NCI-H187 (cell line): ENCODE measurements at regions not wholly inside any gene's neighbourhood (a gene's known extent, or its start where the extent isn't known, plus 50 kb on each side); places are given as distances from the start of the nearest gene placed in this dataset.
A peak's percentile ranks its signal among the peaks of the same experiment; 100 is the strongest.
"Not testable (repeated sequence)": the region's sequence is repeated elsewhere in the genome, so short reads cannot be mapped to it uniquely, and the experiment has no call there.

Experiments
- DNase-seq, 2 experiments: peaks; one replicate each; lab custom pipeline; 2025; lab: John Stamatoyannopoulos, UW

DNA sequence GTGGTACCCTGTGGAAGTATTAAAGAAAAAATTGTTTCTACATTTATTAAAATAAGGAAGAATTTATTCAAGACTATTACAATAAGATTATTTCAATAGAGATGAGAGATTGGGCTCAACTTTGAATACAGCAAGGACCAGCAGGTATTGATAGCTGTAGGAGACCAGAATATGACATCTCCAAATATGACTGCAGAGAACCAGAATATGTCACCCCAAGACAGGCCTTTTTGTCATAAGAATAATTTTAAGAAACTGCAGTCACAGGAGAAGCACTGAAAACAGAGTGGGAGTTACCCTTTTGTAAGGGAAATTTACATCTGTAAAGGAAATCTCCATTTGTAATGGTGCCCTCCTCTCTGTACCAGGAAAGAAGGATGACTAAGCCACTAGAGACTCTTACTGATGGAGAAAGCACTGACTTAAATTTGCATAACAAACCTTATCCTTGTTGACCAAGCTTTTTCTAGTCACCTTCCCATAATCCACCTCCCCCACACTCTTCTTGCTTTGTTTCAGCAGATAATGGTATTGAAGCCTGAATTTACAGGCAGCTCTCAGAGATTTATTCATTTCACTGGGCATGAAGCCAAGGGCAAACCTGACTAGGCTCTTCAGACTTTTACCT lies 145.1 kb upstream of the RMP24 start:
- peak in 1 of 2 experiments; percentile 12 for DNase-seq

DNA sequence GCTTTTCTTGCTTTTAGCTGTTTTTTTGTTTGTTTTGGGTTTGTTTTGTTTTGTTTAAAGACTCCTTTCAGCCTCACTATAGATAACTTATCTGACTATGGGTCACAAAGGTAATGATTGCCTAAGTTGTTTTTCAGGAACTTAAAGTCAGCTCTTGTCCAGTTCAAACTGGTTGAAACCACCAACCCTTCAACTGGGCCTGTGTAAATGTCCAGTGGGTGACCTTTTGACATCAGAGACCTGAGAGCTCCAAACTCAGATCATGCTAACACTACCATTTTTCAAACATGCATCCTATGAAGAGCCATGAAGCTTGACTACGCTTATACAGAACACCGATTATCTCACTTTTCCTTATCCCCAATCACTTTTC lies 144.6 kb upstream of the RMP24 start:
- DNase-seq: no peak

DNA sequence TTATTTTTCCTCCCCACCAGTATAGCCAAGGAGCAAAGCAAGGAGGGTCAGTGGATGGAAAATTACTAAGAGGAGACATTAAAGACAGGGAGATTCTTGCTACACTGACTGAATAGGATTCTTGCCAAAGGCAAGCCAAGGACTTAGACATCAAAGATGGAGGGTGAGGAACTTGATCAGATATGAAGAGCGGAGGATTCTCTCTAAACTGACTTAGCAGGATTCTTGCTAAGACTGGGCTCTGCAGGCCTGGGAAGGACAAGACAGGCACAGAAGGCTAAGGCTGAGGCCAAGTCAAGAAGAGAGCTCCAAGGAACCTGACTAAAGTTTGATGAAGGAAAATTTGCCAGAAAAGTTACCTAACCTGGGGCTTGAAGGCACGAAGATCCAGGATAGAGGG lies 143.9 kb upstream of the RMP24 start:
- no peak for DNase-seq

DNA sequence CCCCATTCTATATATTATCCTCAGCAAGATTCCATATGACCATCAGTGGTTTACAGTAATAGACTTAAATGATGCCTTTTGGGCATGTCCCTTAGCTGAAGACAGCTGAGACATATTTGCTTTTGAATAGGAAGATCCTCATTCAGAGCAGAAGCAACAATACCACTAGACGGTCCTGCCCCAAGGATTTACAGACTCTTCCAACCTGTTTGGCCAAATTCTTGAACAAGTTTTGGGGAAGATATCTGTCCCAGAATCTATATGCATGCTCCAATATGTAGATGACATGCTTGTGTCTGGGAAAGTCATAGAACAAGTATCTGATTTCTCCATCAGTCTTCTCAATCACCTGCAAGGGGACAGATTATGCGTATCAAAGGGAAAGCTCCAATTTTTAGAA lies 137.1 kb upstream of the RMP24 start:
- no peak for DNase-seq

DNA sequence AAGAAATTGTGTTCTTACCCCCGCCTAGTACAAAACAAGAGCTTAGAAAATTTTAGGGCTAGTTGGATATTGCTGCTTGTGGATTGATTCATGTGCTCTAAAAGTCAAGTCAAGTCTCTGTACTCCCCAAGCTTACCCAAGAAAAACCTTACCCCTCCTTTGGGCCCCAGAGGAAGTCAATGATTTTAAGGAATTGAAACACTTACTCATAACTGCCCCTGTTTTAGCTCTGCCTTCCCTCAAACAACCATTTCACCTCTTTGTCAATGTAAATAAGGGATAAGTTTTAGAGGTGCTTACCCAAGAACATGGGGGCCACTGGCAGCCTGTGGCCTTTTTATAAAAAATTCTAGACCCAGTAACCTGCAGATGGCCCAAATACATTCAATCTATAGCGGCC lies 136.6 kb upstream of the RMP24 start:
- no peak for DNase-seq

DNA sequence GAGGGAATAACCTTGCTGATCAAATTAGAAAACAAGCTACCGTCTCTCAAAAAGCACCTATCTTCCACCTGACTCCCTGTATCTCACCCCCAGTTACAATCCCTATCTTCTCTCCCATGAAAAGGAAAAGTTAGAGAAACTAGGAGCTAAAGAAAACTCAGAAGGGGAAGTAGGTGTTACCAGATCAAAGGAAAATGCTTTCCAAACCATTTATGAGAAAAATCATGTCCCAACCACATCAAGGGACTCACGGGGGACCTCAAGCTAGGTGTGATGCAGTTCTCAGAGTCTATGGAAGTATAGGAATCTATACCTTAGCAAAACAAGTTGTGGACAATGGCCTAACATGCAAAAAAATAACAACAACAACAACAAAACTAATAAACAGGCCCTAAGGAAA lies 135.5 kb upstream of the RMP24 start:
- DNase-seq: no peak

DNA sequence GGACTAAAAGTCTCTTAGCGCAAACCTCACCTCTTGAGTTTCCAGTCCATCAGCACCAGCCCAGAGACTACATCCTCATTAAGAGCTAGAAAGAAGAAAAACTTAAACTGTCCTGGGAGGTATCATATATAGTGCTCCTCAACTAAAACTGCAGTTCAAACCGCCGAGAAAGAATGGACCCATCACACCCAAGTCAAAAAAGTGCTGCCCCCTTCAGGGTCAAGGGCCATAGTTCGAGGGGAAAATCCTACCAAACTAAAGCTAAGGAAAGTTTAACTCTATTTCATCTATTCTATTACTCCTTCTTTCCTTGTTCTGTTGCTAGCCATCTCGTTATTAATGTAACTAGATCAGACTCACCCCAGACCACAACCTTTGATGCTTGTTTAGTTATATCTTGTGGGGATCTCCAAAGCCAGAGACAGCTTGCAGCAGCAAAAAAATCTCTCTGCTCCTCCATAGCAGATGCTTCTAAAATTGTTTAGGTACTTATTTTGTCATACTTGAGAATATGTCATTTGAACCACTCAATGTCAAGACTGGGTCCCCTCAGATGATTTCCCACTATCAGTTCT lies 134.5 kb upstream of the RMP24 start:
- DNase-seq: no peak

DNA sequence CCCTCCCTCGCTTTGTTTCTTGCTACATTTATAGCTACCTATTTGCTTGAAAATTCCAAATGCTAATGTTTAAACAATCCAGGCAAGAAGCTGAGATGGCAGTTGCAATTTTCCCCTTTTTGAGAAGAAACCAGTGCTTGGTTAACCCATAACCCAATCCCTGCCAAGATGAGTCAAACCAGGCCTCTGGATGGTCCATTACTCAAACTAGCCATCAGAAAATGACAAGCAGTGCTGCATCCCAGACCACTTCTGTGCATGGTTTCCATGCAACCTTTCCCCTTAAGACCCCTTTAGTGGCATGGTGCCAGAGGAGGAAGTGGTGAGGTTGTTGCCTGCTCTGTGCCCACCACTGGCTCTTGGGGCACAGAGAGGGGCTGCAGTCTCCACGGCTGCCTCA lies 131.2 kb upstream of the RMP24 start:
- no peak for DNase-seq

DNA sequence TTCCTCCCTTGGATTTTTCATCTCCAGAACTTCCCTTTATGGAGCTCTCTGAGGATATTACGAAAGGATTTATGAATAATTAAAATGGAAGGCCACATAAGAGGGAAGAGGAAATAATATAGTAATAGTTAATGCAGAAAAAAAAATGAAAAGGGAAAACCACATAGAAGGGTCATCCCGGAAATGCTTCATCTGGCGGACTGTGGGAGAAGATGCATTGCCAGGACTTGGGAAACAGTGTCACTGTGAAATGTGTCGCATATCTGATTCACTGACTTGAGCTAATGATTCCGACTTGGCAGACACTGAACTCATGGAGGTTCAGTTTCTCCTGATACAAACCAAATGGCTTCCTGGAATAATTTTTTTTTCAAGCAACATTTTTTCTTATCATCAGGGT lies 129.9 kb upstream of the RMP24 start:
- DNase-seq: no peak

DNA sequence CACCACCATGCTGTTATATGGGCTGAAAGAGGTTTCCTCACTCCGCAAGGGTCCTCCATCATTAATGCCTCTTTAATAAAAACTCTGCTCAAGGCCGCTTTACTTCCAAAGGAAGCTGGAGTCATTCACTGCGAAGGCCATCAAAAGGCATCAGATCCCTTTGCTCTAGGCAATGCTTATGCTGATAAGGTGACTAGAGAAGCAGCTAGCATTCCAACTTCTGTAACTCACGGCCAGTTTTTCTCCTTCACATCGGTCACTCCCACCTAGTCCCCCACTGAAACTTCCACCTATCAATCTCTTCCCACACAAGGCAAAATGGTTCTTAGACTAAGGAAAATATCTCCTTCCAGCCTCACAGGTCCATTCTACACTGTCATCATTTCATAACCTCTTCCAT lies 124.2 kb upstream of the RMP24 start:
- DNase-seq: not testable (repeated sequence)

DNA sequence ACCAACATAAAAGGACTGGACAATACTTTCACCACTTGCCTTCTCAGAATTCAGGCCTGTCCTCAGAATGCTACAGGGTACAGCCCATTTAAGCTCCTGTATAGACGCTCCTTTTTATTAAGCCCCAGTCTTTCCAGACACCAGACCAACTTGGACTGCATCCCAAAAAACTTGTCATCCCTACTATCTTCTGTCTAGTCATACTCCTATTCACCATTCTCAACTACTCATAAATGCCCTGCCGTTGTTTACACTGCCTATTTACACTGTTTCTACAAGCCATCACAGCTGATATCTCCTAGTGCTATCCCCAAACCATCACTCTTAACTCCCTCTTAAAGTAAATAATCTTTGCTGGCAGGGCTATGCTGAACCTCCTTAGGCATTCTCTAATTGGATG lies 123.2 kb upstream of the RMP24 start:
- DNase-seq: not testable (repeated sequence)

DNA sequence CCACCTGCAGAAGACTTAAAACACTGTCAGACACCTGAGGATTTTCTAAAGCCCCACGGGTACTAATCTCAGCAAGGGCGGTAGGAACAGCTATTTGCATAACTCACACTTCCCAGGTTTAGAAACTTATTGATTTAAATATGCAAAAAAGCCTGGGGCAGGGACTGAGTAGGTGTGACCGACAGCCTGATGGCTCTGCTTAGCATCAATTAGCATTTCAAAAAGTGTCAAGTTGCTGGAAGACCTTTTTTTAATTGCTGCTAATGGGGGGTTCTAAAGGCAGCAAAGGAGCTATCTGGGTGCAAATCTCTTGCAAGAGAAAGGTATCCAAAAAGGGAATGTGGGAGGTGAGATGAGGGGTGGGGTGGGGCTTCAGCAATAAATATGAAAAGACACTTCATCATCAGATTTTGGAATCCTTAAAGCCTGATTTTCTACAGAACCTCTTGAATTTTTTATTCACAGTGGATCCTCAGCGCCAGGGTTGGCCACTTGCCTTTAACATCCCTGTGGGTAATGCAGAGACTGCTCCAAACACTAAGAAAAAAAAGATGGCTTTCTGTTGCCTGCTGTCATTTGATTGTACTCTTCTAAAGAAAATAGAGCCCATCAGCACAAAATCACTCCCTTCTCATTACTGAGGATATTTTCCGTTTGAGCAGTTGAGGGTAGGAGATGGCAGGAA lies 121.1 kb upstream of the RMP24 start:
- no peak for DNase-seq

DNA sequence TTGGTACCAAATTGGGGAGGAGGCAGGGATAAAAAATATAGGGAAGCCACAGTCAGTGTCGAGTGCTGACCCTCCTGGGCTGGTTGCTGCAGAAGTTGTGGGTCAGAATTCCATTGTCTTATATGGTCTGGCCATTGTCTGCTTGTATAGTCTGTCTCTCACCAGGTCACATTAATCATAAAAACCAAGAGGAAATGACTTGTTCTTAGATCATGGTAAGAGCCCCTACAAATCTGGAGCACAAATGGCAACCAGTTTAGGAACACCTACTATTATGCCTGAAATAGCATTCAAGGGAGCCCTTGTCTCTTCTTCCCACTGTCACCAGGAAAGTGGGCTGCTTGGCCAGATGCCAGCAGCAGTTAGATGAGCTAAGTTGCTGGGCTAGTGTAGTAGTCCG lies 119.7 kb upstream of the RMP24 start:
- DNase-seq: no peak

DNA sequence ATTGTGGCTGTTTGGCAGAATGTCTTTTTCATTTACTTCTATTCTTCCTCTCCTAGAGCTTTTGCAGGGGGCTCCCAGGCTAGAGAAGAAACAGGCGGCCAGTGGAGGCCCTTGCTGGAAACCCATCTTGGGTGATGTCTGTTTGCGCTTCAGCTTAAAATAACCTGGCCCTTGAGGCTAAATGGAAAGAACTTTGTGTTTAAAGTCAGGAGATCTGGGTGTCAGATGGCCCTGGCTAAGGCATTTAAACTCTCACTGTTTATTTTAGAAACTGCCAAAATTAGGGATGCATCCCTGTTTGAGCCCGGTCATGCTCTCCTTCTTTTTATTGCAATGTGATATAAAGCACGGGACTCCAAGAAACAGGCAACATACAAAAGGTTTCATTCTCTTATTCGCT lies 118.4 kb upstream of the RMP24 start:
- DNase-seq: no peak

DNA sequence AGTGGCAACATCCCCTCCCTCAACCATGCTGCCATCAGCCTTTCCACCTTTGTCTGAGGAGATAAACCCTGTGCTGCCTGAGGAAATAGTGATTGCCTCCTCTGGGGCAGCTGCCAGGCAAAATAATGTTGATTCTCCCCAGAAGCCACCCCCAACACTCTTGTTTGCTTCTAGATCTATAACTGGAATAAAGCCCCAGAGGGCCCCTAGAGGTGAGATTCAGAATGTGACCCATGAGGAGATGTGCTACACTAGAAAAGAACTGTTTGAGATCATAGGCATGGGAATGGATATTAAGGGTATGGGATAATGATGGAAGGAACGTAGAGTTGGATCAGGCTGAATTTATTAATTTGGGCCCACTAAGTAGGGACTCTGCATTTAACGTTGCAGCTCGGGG lies 116.3 kb upstream of the RMP24 start:
- DNase-seq: no peak

DNA sequence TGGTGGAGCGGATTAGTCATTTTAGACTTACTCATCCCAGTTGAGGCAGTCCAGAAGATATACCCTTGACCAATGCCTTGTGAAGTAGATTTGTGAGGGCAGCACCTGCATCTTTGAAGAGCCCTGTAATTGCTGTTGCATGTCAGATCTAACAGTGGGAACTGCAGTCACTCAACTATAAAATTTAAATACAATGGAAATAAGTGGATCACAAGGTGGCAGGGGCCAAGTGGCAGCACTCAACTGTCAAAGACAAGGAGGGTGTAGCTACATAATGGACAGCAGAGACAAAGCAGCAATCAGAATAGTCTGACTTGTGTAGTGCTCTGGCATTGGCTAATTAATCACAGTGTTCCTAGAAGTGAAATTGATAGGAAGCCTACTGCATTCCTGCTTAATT lies 115.8 kb upstream of the RMP24 start:
- not testable (repeated sequence) for DNase-seq

DNA sequence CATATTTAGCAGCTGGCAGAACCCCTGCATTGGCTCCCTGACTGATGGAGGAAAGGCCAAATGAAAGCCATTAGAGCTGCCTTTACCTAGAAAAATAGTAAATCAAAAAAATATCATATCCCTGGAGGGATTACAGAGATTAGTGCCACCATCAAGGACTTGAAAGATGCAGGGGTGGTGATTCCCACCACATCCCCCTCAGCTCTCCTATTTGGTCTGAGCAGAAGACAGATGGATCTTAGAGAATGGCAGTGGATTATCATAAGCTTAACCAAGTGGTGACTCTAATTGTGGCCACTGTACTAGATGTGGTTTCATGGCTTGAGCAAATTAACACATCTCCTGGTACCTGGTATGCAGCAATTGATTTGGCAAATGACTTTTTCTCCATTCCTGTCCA lies 114.9 kb upstream of the RMP24 start:
- DNase-seq: not testable (repeated sequence)

DNA sequence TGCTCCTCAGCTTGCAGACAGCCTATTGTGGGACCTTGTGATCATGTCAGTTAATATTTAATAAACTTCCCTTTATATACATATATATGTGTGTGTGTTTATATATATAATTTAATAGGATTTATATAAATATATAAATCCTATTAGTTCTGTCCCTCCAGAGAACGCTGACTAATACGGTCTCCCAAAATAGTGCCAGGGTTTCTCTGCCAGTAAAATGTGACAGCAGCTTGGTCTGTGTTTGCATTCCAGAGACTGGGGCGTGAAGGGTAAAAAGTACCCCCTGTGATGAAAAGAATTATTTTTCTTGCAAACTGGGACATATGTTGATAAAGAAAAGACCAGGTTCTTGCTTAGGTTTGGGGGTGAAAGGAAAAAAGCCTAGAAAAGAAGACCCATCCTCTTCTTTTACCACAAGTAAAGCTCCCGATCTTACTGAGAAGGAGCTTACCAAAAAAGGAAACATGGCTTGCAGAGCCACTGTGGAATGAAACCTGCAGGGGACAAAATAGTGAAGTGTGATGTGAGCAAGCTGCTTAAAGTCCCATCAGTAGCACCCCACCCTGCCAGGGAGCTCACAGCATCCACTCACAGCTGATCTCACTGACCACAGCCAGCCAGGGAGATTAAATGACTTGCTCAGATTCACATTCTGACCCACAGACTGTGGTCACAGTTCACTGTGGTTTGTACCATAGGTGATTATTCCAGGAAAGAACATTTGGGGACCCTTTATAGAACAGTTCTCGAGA lies 110.9 kb upstream of the RMP24 start:
- no peak for DNase-seq

DNA sequence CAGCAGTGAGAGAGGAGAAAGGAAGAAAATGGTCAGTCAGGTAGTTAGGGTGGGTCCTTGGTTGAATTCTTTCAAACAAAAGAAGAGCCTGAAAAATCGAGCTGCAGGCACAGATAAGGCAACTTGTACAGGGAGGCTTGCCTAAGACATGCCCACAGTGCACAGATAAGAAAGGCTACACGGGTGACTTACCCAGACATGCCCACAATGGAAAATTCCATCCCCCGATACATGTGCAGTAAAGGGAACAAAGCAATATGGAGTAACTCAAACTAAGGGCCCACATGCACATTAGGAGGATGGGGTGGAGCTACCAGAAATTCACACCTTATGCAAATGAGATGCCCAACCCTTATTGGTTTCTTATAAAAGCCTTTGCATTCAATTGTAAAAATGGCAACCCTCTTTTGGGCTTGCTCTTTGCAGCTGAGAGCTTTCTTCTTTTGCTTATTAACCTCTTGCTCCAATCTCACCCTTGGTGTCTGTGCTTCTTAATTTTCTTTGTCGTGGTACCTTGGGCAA lies 110.3 kb upstream of the RMP24 start:
- DNase-seq: no peak

DNA sequence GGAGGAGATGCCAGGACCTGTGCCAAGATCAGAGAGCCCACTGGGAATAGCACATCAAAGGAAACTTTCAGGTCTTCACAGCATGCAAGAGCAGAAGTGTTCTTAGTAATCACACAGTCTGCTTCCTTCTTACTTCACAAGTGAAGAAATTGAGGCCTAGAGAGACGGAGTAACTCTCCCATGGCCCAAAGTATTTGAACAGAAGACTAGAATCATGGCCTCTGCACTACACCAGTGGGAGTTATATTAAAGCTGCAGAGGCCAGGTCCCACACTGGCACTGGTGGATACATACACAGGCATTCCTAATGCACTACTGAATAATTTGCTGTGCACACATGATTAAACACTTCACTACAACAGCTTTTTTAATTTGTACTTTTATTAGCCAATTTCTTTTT lies 107.6 kb upstream of the RMP24 start:
- no peak for DNase-seq

DNA sequence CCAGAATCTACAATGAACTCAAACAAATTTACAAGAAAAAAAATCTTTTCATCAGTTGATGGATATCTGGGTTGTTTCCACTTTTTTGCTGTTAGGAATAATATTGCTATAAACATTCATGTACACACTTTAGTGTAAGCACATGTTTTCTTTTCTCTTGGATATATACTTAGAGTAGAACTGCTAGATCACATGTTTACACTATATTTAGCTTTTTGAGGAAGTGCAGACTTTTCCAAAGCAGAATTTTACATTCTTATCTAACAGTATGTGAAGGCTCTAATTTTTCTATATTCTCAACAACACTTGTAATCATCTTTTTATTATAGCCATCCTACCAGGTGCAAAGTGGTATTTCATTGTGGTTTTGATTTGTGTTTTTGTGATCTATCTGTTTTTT lies 103.6 kb upstream of the RMP24 start:
- DNase-seq: no peak

DNA sequence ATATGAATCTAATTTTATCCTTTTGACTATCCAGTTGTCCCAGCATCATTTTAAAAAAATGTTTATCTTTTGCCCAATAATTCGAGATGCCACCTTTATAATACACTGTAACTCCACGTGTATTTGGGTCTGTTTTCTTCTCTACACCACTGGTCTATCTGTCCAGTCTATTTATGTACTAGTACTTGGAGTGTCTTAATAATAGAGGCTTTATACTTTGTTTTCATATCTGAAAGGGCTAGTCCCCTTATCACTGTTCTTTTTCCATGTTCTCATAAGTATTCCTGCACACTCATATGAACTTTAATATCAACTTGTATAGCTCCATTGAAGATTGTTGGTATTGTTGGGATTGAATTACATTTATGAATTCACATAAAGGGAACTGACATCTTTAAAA lies 101.1 kb upstream of the RMP24 start:
- no peak for DNase-seq

DNA sequence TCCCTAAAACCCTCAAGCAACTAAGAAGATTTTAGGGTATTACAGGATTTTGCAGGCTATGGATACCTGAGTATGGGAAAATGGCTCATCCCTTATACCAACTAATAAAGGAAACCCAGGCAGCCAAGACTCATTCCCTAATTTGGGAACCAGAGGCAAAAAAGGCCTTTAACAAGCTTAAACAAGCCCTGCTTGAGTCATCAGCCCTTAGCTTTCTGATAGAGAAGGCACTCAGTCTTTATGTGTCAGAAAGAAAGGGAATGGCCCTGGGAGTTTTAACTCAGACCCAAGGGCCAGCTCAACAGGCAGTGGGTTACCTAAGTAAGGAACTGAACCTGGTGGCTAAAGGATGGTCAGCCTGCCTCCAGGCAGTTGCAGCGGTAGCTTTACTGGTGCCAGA lies 96.9 kb upstream of the RMP24 start:
- no peak for DNase-seq
